ENCODE measurements at regions not wholly inside any gene's neighbourhood (a gene's known extent, or its start where the extent isn't known, plus 50 kb on each side); places are given as distances from the start of the nearest gene placed in this dataset.

DNA sequence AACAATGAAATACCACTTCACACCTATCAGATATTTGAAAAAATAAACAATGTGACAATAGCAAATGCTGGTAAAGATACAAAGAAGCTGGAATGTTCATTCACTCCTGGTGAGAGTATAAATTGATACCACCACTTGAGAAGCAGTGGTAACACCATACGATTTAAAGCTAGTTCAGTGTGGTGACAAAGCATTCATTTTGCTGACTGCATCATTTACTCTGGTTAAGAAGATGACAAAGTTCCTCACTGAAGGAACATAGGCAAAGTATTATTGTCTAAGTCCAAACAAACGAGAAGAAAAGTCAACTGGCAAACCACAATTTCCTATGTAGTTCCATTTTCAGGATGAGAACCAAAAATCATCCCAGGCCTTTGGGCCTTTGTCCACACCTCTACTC lies 102.5 kb downstream of the GEMIN8 start:
- intact Hi-C loops (cut with DNase I; ENCODE audit: low total_unique reads) = no loop called here
- Histone ChIP-seq H3K4me1 (no peaks in the 10 kb centered on the region), H3K9me3 (no peaks in the 10 kb centered on the region), H3K27ac (no peak overlapping the region), H3K4me3 (no peak overlapping the region), H3K36me3 (no peaks in the 10 kb centered on the region), H3K27me3 (no peaks in the 10 kb centered on the region)
- TF ChIP-seq, protein P1, sequence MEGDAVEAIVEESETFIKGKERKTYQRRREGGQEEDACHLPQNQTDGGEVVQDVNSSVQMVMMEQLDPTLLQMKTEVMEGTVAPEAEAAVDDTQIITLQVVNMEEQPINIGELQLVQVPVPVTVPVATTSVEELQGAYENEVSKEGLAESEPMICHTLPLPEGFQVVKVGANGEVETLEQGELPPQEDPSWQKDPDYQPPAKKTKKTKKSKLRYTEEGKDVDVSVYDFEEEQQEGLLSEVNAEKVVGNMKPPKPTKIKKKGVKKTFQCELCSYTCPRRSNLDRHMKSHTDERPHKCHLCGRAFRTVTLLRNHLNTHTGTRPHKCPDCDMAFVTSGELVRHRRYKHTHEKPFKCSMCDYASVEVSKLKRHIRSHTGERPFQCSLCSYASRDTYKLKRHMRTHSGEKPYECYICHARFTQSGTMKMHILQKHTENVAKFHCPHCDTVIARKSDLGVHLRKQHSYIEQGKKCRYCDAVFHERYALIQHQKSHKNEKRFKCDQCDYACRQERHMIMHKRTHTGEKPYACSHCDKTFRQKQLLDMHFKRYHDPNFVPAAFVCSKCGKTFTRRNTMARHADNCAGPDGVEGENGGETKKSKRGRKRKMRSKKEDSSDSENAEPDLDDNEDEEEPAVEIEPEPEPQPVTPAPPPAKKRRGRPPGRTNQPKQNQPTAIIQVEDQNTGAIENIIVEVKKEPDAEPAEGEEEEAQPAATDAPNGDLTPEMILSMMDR (IDR thresholded peaks at IDR 0.05) = no peak
- no peak for DNase-seq

DNA sequence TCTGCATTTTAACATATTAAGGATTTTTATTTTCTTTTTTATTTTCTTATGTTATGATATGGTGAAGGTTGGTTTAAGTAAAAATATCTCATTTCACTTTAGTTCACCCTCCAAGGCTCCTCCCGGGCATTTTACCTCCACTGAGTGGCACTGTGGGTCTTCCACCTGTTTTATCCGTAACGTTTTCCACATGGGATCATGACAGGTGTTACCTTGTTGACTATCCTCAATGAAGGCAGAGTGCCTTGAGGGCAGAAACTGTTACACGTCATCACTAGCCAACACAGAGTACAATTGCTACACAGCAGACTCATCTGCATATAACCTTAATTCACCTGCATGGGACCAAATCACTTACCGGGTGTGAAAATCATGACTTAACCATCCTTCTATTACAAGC lies 105.8 kb downstream of the GEMIN8 start:
- TF ChIP-seq, protein P1 (IDR thresholded peaks at IDR 0.05) = no peak
- Histone ChIP-seq H3K9me3 (no peaks in the 10 kb centered on the region), H3K36me3 (no peaks in the 10 kb centered on the region), H3K27ac (no peak overlapping the region), H3K27me3 (no peaks in the 10 kb centered on the region), H3K4me3 (no peak overlapping the region), H3K4me1 (no peaks in the 10 kb centered on the region)
- intact Hi-C loops (cut with DNase I; ENCODE audit: low total_unique reads) = no loop called here
- DNase-seq = no peak

DNA sequence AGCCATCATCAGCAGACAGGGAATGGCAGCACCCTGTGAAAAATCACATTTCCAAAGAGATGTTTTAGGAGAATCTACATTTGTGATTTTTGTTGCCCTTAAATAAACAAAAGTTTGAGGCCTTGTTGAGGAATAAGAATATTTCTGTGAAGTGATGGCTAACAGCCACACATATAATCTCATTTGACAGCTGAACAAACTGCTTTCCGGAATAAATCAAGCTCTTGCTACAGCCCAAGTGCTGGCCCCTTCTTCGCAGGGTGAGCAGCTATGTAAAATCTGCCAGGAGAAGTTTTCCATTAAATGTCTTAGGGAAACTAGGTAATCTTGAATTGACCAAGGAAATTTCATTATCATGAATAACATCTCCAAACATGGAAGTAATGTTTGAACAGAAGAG lies 106.4 kb upstream of the GPM6B start:
- TF ChIP-seq, protein P1 (IDR thresholded peaks at IDR 0.05) = no peak
- intact Hi-C loops (cut with DNase I; ENCODE audit: low total_unique reads) = no loop called here
- no peaks in the 10 kb centered on the region for H3K36me3 ChIP-seq
- no peak overlapping the region for H3K4me3 ChIP-seq
- no peaks in the 10 kb centered on the region for H3K27me3 ChIP-seq
- H3K27ac ChIP-seq = no peak overlapping the region
- no peak for DNase-seq
- H3K9me3 ChIP-seq = no peaks in the 10 kb centered on the region
- H3K4me1 ChIP-seq = no peaks in the 10 kb centered on the region

DNA sequence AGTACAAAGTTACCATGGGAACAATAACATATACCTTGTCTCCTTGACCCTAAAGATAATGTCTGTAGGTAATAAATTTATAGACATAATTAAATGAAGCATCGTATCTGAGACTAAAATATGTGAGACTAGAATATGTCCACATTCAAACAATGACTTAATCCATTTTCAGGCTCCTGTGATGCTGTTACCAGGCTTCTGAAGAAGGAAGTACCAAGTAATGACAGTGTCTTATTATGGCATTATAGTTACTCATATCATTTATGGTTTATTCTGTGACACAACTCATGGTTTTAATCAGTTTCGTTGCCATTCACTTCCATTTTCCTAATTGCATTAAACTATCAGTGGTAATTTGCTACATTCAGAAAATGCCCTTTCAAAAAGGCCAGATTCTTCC lies 100.6 kb upstream of the GPM6B start:
- Histone ChIP-seq H3K9me3 (no peaks in the 10 kb centered on the region), H3K27me3 (no peaks in the 10 kb centered on the region), H3K36me3 (no peaks in the 10 kb centered on the region), H3K4me3 (no peak overlapping the region), H3K27ac (no peak overlapping the region), H3K4me1 (no peaks in the 10 kb centered on the region)
- no peak for DNase-seq
- TF ChIP-seq, protein P1 (IDR thresholded peaks at IDR 0.05) = no peak
- intact Hi-C loops (cut with DNase I; ENCODE audit: low total_unique reads) = no loop called here

DNA sequence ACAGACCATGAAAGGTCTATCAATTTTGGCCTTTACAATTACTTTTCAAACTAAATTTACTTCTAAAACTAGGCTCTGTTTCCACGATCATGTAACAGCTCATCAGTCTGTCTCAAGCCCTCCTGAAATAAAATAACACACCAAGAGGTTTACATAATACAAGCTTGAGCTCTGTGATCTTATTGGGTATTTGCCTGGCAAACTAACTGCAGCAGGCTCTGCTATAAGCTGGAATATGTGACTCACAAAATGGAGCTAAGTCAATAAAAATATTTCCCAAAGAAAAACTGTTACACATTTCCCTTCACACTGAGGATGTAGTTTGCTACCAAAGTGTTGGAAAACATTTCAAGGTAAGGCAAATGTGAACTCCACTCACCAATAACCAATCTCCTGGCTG lies 94.7 kb upstream of the GPM6B start:
- no peak overlapping the region for H3K4me3 ChIP-seq
- no peak for DNase-seq
- intact Hi-C loops (cut with DNase I; ENCODE audit: low total_unique reads) = no loop called here
- H3K9me3 ChIP-seq = no peaks in the 10 kb centered on the region
- no peaks in the 10 kb centered on the region for H3K27me3 ChIP-seq
- H3K36me3 ChIP-seq = no peaks in the 10 kb centered on the region
- peak overlapping the region; percentile 17 to 22 for H3K27ac ChIP-seq
- TF ChIP-seq, protein P1 (IDR thresholded peaks at IDR 0.05) = no peak
- H3K4me1 ChIP-seq = peaks cover 0 to 10% (median 0%) of the 10 kb centered on the region in 4 donors

GRCh38 chrX:13906093-13906492 lies 89.2 kb upstream of the GPM6B start:
- H3K4me1 ChIP-seq = peaks cover 0 to 7% (median 0%) of the 10 kb centered on the region in 4 donors
- H3K9me3 ChIP-seq = no peaks in the 10 kb centered on the region
- no peaks in the 10 kb centered on the region for H3K27me3 ChIP-seq
- no peak overlapping the region for H3K27ac ChIP-seq
- intact Hi-C loops (cut with DNase I; ENCODE audit: low total_unique reads) = loop anchor here (10.0 kb wide), 1 partner anchor 1111 kb away; the partner anchor contains the start of gene PRPS2
- no peak for DNase-seq
- no peaks in the 10 kb centered on the region for H3K36me3 ChIP-seq
- H3K4me3 ChIP-seq = no peak overlapping the region
- TF ChIP-seq, protein P1 (IDR thresholded peaks at IDR 0.05) = no peak
